ENCODE measurements at regions not wholly inside any gene's neighbourhood (a gene's known extent, or its start where the extent isn't known, plus 50 kb on each side); places are given as distances from the start of the nearest gene placed in this dataset.

DNA sequence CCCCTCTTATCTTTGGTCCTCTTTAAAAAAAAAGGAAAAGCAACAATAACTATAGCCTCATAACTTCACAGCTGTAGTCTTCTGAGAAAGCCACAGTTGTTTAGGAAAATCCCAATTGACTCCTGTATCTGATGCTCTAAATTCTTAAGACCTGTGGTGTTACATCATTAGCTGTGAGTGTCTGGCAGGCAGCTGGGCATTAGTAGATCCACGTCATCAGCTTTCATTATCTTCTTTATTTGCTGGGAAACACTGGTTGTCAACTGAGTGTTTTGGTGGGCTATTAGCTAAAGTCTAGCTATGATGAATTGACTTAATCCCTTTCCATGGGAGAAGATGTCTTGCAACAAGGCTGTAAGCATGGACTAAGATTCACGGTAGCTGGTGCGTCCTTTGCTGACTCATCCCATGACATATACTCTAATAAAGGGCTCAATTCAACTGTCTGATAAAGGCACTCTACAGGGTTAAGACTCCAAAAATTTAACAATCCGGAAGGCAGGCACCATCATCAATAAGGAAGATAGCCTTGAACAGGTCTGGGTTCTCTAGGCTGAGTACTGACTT is 517.2 kb downstream of the PLCL1 start:
- DNase-seq, result no peak

DNA sequence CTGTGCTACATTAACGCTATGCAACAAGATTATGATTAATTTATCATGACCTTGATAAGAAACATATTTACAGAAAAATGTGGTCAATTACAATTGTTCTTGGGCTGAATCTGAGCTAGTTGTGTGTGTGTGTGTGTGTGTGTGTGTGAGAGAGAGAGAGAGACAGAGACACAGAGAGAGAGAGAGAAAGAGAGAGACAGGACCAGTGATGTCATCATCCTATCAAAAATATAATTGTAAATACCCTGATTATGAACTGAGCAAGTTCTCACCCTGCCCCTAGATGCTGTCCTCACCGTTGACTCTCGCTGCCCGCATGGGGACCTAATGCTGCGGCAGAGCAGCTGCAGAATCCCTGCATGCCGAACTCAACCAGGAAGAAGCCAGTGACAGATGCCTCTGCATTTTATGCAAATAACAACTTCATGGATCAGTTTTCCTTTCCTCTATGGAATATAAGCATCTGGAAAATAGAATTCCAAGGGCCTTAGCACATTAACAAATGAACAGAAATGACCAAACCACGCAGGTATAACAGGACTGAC is 512.5 kb downstream of the PLCL1 start:
- DNase-seq, result no peak

DNA sequence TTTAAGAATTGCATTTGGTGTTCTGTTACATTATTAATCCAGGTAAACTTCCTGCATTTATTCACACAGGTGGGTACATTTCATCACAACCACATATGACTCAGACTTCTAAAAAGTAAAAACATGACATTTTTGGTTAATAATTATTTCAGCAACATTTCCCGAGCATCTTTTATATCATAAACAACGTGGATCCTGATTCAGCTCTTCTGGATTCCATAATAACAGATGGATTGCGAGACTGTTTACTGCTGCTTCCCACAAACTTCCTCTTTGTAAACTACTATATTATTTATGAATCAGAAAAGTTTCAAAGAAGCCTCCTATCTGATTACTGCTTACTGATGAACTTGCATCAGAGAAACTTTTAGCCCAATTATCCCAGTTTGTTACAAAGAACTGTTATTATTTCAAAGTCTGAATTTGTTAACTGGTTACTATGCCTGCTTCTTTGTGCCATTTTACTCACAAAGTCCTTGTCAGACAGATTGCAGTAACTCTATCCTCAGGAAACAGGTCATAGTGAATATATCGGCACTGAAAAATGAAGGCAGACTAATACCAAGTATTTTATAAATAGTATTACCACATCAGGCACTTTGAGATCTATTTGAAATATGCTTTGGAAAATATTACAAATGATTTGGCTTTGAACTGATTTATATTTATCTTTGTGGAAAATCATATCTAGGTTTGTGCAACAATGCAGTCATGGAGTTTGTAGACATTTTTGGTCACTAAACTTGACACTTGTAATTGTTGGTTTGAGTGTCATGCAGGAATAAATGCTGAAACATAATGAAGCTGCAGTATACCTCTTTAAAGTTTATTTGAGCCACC is 511.6 kb downstream of the PLCL1 start:
- DNase-seq, result no peak

DNA sequence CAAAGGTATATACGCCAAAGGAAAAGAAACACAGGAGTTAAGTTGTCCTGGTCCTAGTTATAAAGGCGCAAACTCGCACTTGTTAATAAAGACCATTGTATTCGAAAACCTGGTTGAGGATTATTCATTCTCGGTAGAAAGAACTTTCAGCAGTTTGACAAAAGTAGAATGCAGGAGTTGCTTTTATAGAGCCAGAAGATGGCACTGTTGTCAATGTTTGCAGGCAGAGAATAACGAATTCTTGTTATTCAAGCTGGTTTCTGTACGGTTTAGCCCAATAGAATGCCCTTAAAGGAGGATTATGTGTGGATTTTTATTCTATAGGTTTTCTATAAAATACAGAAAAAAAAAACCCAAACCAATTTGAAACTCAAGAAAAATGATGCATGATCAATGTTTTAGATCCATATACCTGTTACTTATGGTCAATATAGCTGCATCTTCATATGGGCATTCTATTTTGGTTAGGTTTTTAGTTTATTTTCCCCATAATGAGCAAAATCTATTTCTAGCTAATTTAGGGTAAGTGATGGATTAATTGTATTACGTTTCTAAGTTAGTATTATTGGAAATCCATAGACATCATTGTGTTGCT is 510.3 kb downstream of the PLCL1 start:
- peak; percentile 16 for DNase-seq

DNA sequence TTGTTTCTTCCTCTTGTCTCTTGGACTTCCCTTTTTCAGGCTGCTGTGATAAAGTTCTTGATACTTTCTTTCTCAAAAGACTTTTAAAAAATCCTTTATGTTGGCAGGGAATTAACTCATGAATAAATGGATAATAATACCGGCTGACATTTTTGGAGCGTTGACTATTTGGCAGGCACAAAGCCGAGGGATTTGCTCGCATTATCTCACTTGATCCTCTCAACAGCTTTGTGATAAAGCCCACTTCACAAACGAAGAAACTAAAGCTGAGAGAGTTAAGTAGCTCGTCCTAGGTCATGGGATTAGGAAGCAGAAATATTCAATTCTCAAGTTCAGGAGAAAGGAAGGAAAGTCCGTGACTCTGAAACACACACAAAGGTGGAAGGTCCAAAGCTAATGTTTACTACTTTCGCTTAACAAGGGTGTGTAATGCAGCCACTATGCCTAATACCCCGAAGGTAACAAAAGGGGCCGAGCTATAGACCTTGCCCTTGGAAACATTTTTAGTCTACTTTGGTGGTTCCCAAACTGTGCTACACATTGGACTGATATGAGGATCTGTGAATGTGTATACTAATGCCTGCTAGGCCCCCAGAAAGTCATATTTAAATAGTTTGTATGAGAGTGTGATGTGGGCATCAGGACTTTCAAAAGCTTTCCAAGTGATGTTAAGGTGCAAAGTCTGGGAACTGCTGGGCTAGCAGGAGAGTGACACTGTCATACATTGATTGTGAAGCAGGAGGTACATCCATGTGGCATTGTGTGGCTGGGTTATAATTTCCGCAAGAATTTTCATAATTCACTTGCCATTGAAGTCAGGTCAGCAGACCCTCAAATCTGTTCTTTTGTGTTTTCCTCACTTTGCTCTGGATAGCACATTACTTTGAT is 508.4 kb downstream of the PLCL1 start:
- DNase-seq, result no peak

DNA sequence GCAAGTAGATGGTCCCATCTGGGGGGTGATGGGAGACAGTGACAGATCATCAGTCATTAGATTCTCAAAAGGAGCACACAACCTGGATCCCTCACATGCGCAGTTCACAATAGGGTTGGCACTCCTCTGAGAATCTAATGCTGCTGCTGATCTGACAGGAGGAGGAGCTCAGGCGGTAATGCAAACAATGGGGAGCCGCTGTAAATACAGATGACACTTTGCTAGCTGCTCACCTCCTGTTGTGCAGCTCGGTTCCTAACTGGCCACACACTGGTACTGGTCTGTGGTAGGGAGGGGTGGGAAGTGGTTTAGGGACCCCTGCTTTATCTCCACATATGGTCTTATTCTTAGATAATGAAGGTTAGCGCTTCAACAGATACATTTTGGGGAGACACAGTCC is 506.6 kb downstream of the PLCL1 start:
- no peak for DNase-seq

DNA sequence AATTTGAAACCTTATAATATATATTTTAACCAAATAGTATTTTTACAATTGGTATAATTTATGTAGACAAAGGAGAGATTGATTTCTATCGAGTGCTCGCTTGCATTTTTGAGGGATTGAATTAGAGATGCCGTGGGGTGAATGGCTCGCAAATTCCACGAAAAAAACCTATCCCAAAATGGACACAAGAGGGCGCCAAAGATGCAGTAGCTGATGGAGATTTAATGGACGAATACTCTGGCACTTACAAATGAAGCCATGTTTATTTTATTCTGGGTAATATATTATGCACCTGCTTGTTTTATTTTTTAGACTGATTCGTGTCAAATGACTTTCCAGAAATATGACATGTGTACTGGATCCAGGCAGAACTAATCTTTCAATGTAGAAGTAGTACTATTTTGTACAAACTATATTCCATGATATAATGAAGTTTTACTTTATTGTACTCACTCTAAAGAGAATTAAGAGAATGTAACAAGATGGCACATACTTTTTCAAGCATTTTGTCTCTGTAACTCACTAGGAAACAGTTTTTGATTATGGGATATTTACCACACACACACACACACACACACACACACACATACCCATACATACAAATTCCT is 505.4 kb downstream of the PLCL1 start:
- peak; percentile 67 for DNase-seq

DNA sequence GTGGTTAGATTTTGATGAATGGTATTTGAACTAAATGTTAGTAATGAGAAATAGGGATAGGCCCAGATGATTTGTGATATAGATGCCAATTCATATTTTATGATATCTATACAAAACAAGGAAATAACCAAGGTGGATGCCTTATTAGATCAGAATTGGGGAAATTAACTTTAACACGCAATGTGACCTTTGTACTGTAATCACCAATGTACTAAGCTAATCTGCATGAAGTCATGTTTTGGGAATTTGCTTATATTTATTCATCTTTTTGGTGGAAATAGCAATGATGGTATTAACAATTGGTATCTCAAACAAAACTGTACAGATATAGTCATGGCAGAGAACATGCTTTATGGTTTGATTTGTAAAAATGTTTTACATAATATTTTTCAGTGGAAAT is 504.7 kb downstream of the PLCL1 start:
- DNase-seq, result no peak

DNA sequence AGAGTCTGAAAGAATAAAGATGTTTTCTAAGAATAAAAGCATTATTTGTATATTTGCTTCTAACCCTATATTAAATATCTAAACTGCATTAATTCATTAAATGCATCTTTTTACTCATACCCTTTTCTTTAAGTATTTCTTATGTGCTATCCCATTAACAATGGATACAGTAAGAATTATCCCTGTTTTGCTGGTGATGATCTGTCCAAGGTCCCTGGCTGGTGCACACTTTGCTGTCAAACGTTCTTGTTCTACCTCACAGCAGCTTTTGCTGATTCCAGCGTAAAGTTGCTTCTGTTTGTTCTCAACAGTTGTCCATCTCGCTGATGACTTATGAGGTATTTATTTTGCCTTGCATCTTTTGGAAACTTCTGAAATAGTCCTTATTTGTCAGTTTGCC is 504.0 kb downstream of the PLCL1 start:
- no peak for DNase-seq

DNA sequence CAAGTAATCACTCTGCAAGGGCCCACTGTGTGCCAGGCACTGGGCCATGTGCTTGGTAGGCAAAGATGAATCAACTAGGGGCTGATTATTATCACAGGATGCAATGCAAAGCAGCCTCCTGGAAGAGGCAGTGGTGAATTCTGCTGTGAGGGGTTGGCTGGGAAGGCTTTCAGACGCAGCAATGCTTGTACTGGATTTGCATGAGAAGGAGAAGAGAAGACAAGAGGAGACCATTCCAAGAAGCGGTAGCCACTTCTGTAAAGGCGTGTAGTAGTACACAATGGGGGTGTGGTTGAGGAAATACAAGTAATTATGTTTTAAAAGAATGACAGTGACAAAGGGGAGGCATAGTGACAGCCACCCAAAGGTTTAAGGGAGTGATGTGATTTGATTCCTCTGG is 502.7 kb downstream of the PLCL1 start:
- no peak for DNase-seq

DNA sequence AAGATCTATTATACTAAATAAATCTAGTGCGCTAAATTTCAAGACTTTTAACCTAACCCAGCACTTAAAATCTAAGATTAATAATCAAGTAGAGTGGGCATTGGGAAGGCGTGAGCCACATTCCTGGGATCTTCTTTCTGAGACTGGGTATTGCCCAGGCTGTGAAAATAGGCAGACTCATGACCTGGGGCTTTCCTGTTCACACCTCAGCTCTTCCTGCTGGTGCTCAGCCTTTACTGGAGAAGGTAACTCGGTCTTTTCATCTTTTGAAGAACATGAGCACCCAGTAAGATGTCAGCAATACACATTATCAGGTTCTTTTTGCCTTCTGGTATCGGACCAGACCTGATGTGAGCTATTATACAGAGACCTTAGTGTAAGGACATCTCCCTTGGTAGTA is 500.5 kb downstream of the PLCL1 start:
- no peak for DNase-seq

DNA sequence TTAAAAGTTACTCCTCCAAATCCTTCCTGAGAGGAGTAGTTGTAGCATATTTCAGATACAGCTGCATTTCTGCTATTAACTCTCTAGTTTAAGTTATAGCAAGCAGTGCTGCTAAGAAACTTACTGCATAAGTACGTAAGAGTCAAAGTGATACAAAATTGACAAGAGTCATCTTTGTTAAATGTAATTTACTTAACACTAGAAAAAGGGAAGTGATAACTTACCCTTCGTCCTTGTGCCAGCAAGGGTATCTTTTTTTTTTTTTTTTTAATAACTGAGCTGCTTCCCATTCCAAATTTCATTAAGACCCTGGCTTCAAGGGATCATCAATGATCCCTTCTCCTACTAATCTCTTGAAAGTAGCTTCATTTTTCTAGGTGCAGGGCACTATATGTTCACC is 493.0 kb downstream of the PLCL1 start:
- DNase-seq, result no peak

DNA sequence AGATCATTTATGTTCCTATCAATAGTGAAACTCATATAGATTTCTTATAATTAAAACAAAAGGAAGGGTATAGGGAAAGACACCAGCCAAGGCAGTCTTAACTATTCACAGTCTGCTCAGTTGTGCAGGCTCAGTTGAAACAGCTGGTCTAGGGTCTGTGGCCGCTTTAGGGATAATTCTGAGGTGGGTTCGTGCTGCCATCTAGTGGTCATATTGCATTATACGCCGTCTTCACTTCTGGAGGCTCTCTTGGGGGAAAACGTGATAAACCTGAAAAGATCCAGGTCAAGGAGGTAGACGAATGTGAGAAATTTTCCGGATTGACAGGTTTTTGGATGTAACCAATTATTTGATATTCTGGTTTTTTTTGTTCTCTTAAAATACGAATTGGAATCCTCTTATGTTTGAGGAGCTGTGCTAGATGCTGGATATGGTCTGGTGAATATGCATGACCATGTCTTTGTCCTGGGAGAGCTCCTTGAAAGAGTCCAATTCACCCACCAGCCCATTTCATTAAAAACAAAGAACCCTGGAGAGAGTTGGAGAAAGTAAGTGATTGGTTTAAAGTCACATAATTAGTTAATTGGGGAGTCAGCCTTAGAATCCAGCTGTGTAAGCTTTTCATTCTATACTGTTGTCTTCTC is 492.4 kb downstream of the PLCL1 start:
- DNase-seq, result peak; percentile 63

DNA sequence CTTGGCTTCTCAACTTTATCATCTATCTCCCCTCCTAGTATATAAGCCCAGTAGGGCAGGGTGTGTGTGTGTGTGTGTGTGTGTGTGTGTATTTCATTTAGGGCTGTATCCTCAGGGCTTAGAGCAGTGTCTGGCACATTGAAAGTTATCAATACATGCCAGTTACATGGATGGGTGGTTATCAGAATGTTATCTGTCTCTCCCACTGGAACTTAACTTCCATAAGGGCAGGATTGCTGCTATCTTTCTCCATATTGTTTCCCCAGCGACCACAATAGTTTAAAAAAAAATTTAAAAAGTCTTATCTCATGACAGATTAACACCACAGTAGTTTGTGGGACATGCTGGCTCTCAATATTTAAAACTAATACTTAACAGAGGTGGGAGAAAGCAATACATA is 488.9 kb downstream of the PLCL1 start:
- no peak for DNase-seq

DNA sequence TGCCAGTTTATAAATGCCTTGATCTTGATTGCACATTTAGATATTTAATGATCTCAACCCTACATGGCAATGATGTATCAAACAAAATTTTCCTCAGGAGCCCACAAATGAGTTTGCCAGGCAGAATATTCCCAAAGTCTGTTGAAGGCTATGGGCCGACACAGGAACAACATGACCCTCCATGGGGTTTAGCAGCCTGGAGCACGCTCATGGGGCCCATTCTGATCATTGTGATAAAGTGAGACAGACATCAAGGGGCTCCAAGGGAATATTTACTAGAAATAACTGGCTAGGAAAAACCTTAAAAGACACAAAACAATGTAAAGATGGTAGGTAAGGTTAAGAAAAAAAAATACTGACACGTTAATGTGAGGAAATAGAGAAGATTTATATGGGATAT is 485.4 kb downstream of the PLCL1 start:
- DNase-seq, result no peak

DNA sequence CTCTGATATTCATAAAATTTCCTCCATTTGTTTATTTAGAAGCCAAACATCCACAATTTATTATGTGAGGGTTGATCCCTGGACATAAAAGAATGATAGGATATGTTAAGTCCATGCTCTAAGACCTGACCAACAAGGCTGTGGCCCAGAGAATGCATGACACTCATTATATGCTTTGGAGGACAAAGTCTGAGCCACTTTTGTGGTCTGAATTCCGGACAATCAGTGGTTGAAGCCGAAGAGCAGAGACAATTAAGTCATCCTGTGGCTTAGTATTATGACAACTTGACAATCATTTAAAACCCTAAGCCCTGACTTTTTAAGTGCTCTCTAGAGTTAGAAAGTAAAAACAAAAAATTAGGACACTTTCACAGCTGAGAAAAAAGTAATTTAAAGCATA is 483.3 kb downstream of the PLCL1 start:
- no peak for DNase-seq

DNA sequence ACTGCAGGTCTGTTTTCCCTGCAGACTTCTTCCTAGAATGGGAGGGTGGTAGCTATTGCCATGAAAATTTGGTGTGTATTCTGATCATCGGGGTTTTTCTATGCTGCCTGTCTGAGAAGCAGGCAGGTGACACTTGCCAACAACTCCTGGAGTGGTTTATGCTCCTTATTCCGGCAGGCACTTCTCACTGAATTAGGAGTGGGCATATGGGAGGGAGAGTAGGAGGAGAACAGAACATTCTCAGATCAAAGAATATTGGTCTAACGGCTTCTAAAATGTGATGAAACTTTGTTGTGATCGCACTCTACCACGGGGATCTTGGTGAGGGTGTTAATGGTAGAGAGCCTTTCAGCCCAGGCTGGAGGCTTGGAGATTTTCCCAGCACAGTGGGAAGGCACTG is 480.8 kb downstream of the PLCL1 start:
- no peak for DNase-seq

DNA sequence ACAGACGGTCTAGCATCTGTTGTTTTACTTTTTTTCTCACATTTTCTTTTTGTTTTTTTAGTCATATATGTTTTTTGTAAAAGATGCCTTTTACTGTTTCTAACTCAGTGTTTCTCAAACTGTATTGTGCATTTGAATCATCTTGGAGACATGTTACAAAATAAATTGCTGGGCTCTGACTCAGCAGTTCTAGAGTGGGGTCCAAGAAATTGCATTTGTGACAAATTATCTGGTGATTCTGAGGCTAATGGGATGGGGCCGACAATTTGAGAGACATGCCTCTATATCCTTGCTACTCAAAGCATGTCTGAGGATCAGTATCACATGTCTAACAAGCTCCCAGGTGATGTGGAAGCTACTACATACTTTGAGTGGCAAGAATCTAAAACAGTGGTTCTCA is 478.8 kb downstream of the PLCL1 start:
- DNase-seq, result no peak

DNA sequence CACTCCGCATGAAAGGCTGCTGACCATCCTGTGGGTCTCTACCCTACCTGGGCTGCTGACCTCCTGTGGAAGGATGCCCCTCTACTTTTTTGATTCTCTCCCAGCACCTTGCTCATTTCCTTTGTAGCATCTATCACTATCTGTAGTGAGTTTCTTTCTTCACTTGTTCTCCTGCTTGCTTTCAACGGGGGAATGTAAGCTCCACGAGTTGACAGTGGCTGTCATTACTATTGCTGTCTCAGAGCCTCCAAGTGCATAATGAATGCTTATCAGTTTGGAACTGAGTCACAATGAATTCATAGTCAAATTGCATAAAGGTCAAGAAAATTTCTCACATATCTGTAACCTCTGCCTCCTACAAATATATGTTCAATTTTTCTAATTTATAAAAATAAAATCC is 477.7 kb downstream of the PLCL1 start:
- DNase-seq, result no peak

DNA sequence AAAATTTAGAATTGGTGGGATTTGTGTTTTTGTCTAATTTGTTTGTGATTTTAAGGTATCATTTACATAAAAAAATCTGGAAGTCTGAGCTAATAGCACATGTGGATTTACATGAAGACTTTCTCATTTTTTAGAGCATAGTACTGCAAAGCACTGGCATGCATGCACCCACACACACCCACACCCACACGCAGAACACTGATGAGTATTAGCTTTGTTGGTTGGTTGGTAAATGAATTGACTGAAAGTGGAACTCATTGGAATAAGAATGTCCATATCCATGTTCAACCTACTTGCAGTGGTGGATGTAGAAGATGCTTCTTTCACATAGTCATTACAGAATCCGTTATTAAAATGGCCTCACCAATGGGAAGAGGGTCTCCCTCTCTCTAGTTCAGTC is 475.8 kb downstream of the PLCL1 start:
- no peak for DNase-seq

DNA sequence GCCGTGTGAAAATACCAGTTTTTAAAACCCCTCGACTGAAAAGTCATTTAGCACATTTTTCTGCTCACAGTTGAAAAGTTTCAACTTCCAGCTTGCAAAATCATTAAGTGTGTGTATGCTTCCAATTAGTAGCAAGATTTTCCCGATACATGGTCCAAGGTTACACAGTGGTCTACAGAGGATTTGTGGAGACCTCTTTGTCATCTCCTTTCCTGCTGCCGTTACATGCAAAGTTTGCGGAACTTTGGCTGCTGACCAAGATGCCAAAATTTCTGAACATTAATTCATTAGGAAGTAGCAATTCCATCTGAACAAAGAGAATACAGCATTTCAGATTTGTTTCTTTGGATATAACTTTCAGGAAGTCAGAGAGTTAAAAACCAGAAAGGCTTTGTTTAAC is 474.6 kb downstream of the PLCL1 start:
- no peak for DNase-seq

DNA sequence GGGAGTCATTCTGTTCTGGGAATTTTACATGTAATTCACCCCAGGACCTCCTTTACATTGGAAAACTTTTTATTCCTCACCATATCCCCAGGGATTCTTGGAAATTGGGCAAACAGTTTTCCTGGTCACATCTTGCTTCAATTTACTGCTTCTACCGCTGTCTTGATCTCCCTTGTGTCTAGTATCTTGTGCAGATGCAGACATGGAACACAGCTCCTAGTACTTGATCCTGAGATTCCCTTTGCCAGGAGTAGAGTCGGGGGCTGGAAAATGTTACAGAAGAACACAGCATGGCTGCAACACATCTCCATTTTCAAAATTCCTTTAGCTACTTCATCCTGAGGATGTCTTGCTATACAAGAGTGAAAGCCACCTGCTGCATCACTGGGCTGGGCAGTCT is 472.8 kb downstream of the PLCL1 start:
- DNase-seq, result no peak
